Neural crest cell (in vitro differentiated cells): ENCODE measurements at regions not wholly inside any gene's neighbourhood (a gene's known extent, or its start where the extent isn't known, plus 50 kb on each side); places are given as distances from the start of the nearest gene placed in this dataset.

ENCODE experiments used
- DNase-seq: peaks from one replicate; pipeline ENCODE4 v3.0.0; 2021; ENCODE audit warnings: low read depth, mixed read lengths, low spot score
- H3K27ac Mint-ChIP-seq: one replicate; pipeline ENCODE4 v1.8.0; 2021; ENCODE audit warnings: mild to moderate bottlenecking, mixed read lengths; ENCODE audit not compliant: unreplicated experiment
- H3K27me3 Mint-ChIP-seq: 2 replicates; pipeline ENCODE4 v1.8.0; 2021; ENCODE audit warnings: low read depth, mild to moderate bottlenecking, mixed read lengths
- H3K36me3 Mint-ChIP-seq: 2 replicates; pipeline ENCODE4 v1.8.0; 2021; ENCODE audit warnings: low read depth, mild to moderate bottlenecking, mixed read lengths
- H3K4me1 Mint-ChIP-seq: 2 replicates; pipeline ENCODE4 v1.8.0; 2021; ENCODE audit warnings: mixed read lengths
- H3K4me3 Mint-ChIP-seq: one replicate; pipeline ENCODE4 v1.8.0; 2021; ENCODE audit warnings: mild to moderate bottlenecking, mixed read lengths
- H3K9me3 Mint-ChIP-seq: 2 replicates; pipeline ENCODE4 v1.8.0; 2021; ENCODE audit warnings: mixed read lengths
- CTCF ChIP-seq: fragments of 200-600 bp; sonication (generic); conservative IDR thresholded peaks from 2 replicates; pipeline ENCODE4 v1.5.0; 2021; ENCODE audit warnings: antibody characterized with exemption, mild to moderate bottlenecking

GRCh38 chr4:32950866-32951265 lies 2230.7 kb downstream of the PCDH7 start:
- H3K27ac Mint-ChIP-seq: no peak overlapping the region
- H3K9me3 Mint-ChIP-seq: peaks cover 14% of the 10 kb centered on the region
- no peak overlapping the region for H3K4me3 Mint-ChIP-seq
- H3K27me3 Mint-ChIP-seq: no peaks in the 10 kb centered on the region
- no peak for DNase-seq
- H3K36me3 Mint-ChIP-seq: peaks cover 3% of the 10 kb centered on the region
- TF ChIP-seq CTCF: no peak
- H3K4me1 Mint-ChIP-seq: no peaks in the 10 kb centered on the region

- no peak for DNase-seq
- H3K36me3 Mint-ChIP-seq: no peaks in the 10 kb centered on the region
- H3K4me3 Mint-ChIP-seq: no peak overlapping the region
- no peak for TF ChIP-seq CTCF
- H3K4me1 Mint-ChIP-seq: no peaks in the 10 kb centered on the region
- no peaks in the 10 kb centered on the region for H3K9me3 Mint-ChIP-seq
- no peak overlapping the region for H3K27ac Mint-ChIP-seq
- no peaks in the 10 kb centered on the region for H3K27me3 Mint-ChIP-seq
These were observed 2238.4 kb downstream of the PCDH7 start for GRCh38 chr4:32958586-32958985.

- no peaks in the 10 kb centered on the region for H3K4me1 Mint-ChIP-seq
- DNase-seq: no peak
- no peaks in the 10 kb centered on the region for H3K9me3 Mint-ChIP-seq
- no peak overlapping the region for H3K27ac Mint-ChIP-seq
- no peaks in the 10 kb centered on the region for H3K36me3 Mint-ChIP-seq
- no peak for TF ChIP-seq CTCF
- H3K27me3 Mint-ChIP-seq: no peaks in the 10 kb centered on the region
- H3K4me3 Mint-ChIP-seq: no peak overlapping the region
These were observed 2241.9 kb downstream of the PCDH7 start for GRCh38 chr4:32962100-32962499.

- TF ChIP-seq CTCF: no peak
- no peaks in the 10 kb centered on the region for H3K36me3 Mint-ChIP-seq
- no peaks in the 10 kb centered on the region for H3K27me3 Mint-ChIP-seq
- H3K4me3 Mint-ChIP-seq: no peak overlapping the region
- H3K4me1 Mint-ChIP-seq: no peaks in the 10 kb centered on the region
- DNase-seq: no peak
- no peak overlapping the region for H3K27ac Mint-ChIP-seq
- peaks cover 10% of the 10 kb centered on the region for H3K9me3 Mint-ChIP-seq
These were observed 2265.1 kb downstream of the PCDH7 start for GRCh38 chr4:32985256-32985655.

- Mint-ChIP-seq H3K27ac (no peak overlapping the region), H3K9me3 (peaks cover 6% of the 10 kb centered on the region), H3K4me3 (no peak overlapping the region), H3K36me3 (no peaks in the 10 kb centered on the region), H3K4me1 (no peaks in the 10 kb centered on the region), H3K27me3 (no peaks in the 10 kb centered on the region)
- no peak for DNase-seq
- no peak for TF ChIP-seq CTCF
These were observed 2266.1 kb downstream of the PCDH7 start for GRCh38 chr4:32986236-32986635.

- Mint-ChIP-seq H3K27ac (no peak overlapping the region), H3K36me3 (no peaks in the 10 kb centered on the region), H3K4me3 (no peak overlapping the region), H3K9me3 (peaks cover 2% of the 10 kb centered on the region), H3K4me1 (no peaks in the 10 kb centered on the region), H3K27me3 (no peaks in the 10 kb centered on the region)
- no peak for TF ChIP-seq CTCF
- DNase-seq: no peak
These were observed 2266.9 kb downstream of the PCDH7 start for GRCh38 chr4:32987111-32987510.
